Suprapubic skin (tissue), 3 donors: ENCODE measurements at regions not wholly inside any gene's neighbourhood (a gene's known extent, or its start where the extent isn't known, plus 50 kb on each side); places are given as distances from the start of the nearest gene placed in this dataset.

ENCODE experiments used
- POLR2A ChIP-seq, 2 donors: fragments of 450-650 bp; IDR thresholded peaks; one replicate each; pipeline ENCODE4 v1.6.1; 2017; ENCODE audit warnings: antibody characterized with exemption in 2 of 2, mild to moderate bottlenecking in 2 of 2, moderate library complexity in 2 of 2
- TF ChIP-seq, protein P1 (sequence below), 2 donors: fragments of 200-600 bp in 1 of 2; fragments of 450-650 bp in 1 of 2; sonication (generic) in 1 of 2; IDR thresholded peaks; one replicate each; pipeline ENCODE4 v1.5.1; 2016 to 2019; ENCODE audit warnings: antibody characterized with exemption in 2 of 2, mild to moderate bottlenecking in 1 of 2, moderate library complexity in 1 of 2

DNA sequence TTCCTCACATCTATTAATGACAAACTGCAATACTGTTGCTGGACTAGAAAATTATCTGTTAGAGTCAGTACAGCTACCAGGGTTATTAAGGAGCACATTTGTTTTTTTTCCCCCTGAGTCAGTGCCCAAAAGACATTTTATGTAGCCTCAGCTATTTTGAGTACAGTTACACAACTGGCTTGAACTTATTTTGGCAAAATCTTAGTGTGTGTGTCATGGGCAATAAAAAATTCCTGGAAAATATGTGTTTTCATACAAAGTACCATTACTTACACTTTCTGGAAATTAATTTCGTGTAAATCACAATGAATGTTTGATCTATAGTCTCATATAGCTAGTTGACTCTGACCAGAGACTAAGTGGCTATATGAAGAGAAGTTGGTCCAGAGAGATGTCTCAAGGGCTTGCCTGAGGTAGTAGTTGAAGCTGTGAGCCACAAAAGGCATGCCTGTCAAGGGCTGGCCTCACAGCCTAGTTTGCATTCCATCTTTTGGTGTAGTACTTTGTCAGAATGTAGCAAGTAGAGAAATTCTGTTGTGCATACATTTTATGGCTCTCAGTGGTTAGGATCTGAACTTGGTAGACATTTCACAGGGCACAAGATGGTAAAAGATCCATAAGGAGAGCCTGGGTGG lies 283.4 kb downstream of the MTX2 start:
- TF ChIP-seq, protein P1, sequence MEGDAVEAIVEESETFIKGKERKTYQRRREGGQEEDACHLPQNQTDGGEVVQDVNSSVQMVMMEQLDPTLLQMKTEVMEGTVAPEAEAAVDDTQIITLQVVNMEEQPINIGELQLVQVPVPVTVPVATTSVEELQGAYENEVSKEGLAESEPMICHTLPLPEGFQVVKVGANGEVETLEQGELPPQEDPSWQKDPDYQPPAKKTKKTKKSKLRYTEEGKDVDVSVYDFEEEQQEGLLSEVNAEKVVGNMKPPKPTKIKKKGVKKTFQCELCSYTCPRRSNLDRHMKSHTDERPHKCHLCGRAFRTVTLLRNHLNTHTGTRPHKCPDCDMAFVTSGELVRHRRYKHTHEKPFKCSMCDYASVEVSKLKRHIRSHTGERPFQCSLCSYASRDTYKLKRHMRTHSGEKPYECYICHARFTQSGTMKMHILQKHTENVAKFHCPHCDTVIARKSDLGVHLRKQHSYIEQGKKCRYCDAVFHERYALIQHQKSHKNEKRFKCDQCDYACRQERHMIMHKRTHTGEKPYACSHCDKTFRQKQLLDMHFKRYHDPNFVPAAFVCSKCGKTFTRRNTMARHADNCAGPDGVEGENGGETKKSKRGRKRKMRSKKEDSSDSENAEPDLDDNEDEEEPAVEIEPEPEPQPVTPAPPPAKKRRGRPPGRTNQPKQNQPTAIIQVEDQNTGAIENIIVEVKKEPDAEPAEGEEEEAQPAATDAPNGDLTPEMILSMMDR (IDR thresholded peaks at IDR 0.05) = no peak
- no peak for TF ChIP-seq POLR2A (IDR thresholded peaks at IDR 0.05)
